ENCODE measurements at regions not wholly inside any gene's neighbourhood (a gene's known extent, or its start where the extent isn't known, plus 50 kb on each side); places are given as distances from the start of the nearest gene placed in this dataset.

DNA sequence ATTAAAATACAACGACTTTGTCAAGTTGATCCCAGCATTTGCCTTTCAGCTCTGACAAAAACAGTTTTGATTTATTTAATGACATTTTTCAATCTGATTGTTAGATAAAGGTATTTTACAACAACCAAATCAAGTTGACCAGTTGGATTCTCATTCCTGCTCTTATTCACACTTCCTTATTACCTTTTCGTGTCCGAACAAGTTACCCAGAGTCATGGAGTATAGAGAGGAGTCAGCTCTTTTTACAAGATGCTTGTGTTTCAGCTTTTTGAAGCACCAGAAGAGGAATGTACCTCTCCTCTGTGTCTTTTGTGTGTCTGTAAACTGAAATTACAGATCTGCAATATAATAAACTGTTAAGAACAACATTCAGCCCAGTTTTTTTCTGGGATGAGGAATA, 151.3 kb upstream of the TMEM161B start:
- POLR2A ChIA-PET = no interaction called here
- Histone ChIP-seq H3K4me1 (ENCODE audit: insufficient read depth, low read length, poor library complexity, severe bottlenecking) (no peaks in the 10 kb centered on the region), H3K9me2 (ENCODE audit: insufficient read depth, low read length) (no peaks in the 10 kb centered on the region), H3K9me3 (ENCODE audit: low read length) (no peaks in the 10 kb centered on the region), H3K36me3 (ENCODE audit: insufficient read depth, low read length) (no peaks in the 10 kb centered on the region), H3K27ac (ENCODE audit: low read depth, low read length, poor library complexity, severe bottlenecking) (no peak overlapping the region), H3K4me2 (ENCODE audit: low read length) (no peak overlapping the region), H4K20me1 (ENCODE audit: insufficient read depth, low read length) (no peaks in the 10 kb centered on the region), H3K79me2 (ENCODE audit: insufficient read depth, low read depth, low read length) (no peaks in the 10 kb centered on the region), H2AFZ (ENCODE audit: low read length) (no peak overlapping the region), H3K4me3 (ENCODE audit: low read depth, low read length, poor library complexity, severe bottlenecking) (no peak overlapping the region)
- TF ChIP-seq, protein P1, sequence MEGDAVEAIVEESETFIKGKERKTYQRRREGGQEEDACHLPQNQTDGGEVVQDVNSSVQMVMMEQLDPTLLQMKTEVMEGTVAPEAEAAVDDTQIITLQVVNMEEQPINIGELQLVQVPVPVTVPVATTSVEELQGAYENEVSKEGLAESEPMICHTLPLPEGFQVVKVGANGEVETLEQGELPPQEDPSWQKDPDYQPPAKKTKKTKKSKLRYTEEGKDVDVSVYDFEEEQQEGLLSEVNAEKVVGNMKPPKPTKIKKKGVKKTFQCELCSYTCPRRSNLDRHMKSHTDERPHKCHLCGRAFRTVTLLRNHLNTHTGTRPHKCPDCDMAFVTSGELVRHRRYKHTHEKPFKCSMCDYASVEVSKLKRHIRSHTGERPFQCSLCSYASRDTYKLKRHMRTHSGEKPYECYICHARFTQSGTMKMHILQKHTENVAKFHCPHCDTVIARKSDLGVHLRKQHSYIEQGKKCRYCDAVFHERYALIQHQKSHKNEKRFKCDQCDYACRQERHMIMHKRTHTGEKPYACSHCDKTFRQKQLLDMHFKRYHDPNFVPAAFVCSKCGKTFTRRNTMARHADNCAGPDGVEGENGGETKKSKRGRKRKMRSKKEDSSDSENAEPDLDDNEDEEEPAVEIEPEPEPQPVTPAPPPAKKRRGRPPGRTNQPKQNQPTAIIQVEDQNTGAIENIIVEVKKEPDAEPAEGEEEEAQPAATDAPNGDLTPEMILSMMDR (conservative IDR thresholded peaks at IDR 0.05; ENCODE audit: low read length) = no peak
- TF ChIP-seq EZH2phosphoT487 (IDR thresholded peaks at IDR 0.05; ENCODE audit: borderline replicate concordance, low read depth, low read length) = no peak
- no peak for DNase-seq (ENCODE audit: low spot score)
- CTCF ChIA-PET (ENCODE audit: unreplicated experiment) = no interaction called here
- intact Hi-C loops (cut with micrococcal nuclease; ENCODE audit: unreplicated experiment) = no loop called here
- no TSS peak for BruUV-seq (replicated peaks)

DNA sequence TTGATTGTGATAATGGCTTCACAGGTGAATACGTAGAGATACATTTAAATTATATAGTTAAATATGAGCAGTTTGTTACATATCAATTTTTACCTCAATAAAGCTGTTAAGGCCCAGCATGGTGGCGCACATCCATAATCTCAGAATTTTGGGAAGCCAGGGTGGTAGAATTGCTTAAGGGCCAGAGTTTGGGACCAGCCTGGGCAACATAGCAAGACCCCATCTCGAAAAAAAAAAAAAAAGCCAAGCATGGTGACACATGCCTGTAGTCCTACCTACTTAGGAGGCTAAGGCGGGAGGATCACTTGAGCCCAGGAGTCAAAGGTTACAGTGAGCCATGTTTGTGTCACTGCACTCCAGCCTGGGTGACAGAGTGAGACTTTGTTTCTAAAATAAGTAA, 138.7 kb upstream of the TMEM161B start:
- no peaks in the 10 kb centered on the region for H3K9me2 ChIP-seq (ENCODE audit: insufficient read depth, low read length)
- no peaks in the 10 kb centered on the region for H4K20me1 ChIP-seq (ENCODE audit: insufficient read depth, low read length)
- H3K4me2 ChIP-seq (ENCODE audit: low read length) = no peak overlapping the region
- no TSS peak for BruUV-seq (replicated peaks)
- H3K79me2 ChIP-seq (ENCODE audit: insufficient read depth, low read depth, low read length) = no peaks in the 10 kb centered on the region
- no peak overlapping the region for H2AFZ ChIP-seq (ENCODE audit: low read length)
- H3K36me3 ChIP-seq (ENCODE audit: insufficient read depth, low read length) = no peaks in the 10 kb centered on the region
- no peak for TF ChIP-seq EZH2phosphoT487 (IDR thresholded peaks at IDR 0.05; ENCODE audit: borderline replicate concordance, low read depth, low read length)
- TF ChIP-seq, protein P1 (conservative IDR thresholded peaks at IDR 0.05; ENCODE audit: low read length) = no peak
- no peaks in the 10 kb centered on the region for H3K9me3 ChIP-seq (ENCODE audit: low read length)
- no peak overlapping the region for H3K27ac ChIP-seq (ENCODE audit: low read depth, low read length, poor library complexity, severe bottlenecking)
- DNase-seq (ENCODE audit: low spot score) = no peak
- H3K4me3 ChIP-seq (ENCODE audit: low read depth, low read length, poor library complexity, severe bottlenecking) = no peak overlapping the region
- CTCF ChIA-PET (ENCODE audit: unreplicated experiment) = no interaction called here
- POLR2A ChIA-PET = interaction anchor here (1.2 kb wide), 1 partner anchor 14 kb away, joined by 3 read pairs; no protein-coding TSS in a partner anchor
- H3K4me1 ChIP-seq (ENCODE audit: insufficient read depth, low read length, poor library complexity, severe bottlenecking) = no peaks in the 10 kb centered on the region
- intact Hi-C loops (cut with micrococcal nuclease; ENCODE audit: unreplicated experiment) = no loop called here

DNA sequence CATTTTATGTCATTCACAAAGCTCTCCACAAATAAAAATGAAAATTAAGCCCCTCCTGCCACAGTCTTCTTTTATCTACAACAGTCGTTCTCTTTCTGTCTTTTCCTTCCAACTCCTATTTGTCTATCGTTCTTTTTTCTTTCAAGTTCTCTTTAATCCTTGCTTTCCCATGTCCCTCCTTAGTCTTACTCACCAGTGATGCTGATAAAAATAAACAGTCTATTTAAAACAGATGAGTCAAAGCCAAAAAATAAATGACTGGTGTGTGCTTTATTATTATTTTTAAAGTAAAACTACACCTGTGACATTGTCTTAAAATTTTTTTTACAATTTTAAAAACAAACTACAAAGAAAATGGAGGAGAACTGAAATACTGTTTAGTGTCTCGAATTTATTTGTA, 137.1 kb upstream of the TMEM161B start:
- Histone ChIP-seq H3K4me2 (ENCODE audit: low read length) (no peak overlapping the region), H3K4me3 (ENCODE audit: low read depth, low read length, poor library complexity, severe bottlenecking) (no peak overlapping the region), H4K20me1 (ENCODE audit: insufficient read depth, low read length) (no peaks in the 10 kb centered on the region), H3K9me3 (ENCODE audit: low read length) (no peaks in the 10 kb centered on the region), H3K27ac (ENCODE audit: low read depth, low read length, poor library complexity, severe bottlenecking) (no peak overlapping the region), H3K9me2 (ENCODE audit: insufficient read depth, low read length) (no peaks in the 10 kb centered on the region), H3K4me1 (ENCODE audit: insufficient read depth, low read length, poor library complexity, severe bottlenecking) (no peaks in the 10 kb centered on the region), H3K79me2 (ENCODE audit: insufficient read depth, low read depth, low read length) (no peaks in the 10 kb centered on the region), H3K36me3 (ENCODE audit: insufficient read depth, low read length) (no peaks in the 10 kb centered on the region), H2AFZ (ENCODE audit: low read length) (no peak overlapping the region)
- DNase-seq (ENCODE audit: low spot score) = no peak
- ChIA-PET POLR2A (no interaction called here), CTCF (ENCODE audit: unreplicated experiment) (no interaction called here)
- no TSS peak for BruUV-seq (replicated peaks)
- intact Hi-C loops (cut with micrococcal nuclease; ENCODE audit: unreplicated experiment) = no loop called here
- TF ChIP-seq, protein P1 (conservative IDR thresholded peaks at IDR 0.05; ENCODE audit: low read length) = no peak
- TF ChIP-seq EZH2phosphoT487 (IDR thresholded peaks at IDR 0.05; ENCODE audit: borderline replicate concordance, low read depth, low read length) = no peak
